ENCODE measurements at regions not wholly inside any gene's neighbourhood (a gene's known extent, or its start where the extent isn't known, plus 50 kb on each side); places are given as distances from the start of the nearest gene placed in this dataset.

DNA sequence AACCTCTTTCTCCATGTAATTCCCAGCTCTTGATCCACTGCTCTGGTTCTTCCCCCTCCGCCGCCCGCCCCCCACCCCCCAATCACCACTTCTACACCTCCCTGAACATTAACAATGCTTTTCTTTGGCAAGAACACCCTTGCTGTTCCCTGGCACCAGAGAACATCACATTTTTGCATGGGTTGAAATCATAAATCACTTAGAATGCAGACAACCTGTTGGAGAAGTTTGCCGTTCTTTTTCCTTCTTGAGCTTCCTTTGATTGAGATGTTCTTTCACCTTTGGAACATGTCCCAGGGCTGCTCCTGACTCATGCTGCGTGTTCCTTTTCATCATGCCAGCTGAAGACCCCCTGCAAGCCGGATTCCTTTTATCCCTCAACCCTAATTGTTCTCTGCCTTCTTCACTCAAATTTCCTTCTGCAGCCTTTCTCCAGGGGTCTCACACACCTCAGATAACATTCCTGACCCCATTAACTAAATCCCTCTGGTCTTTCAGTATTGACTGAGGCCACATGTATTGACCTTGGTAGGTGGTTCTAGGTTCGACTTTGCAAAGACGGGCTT is 294.1 kb upstream of the TMPO start:
- TF ChIP-seq GATA2 (IDR thresholded peaks at IDR 0.05; ENCODE audit: low read depth, low read length) = no peak
- TF ChIP-seq GATA3 (IDR thresholded peaks at IDR 0.05; ENCODE audit: low read depth, low read length) = no peak

Data from SH-SY5Y (cell line).